GM12892 (cell line): ENCODE measurements at regions not wholly inside any gene's neighbourhood (a gene's known extent, or its start where the extent isn't known, plus 50 kb on each side); places are given as distances from the start of the nearest gene placed in this dataset.

ENCODE experiments used
- DNase-seq: peaks from one replicate; pipeline ENCODE4 v3.0.0; 2011; ENCODE audit not compliant: insufficient read length
- FAIRE-seq: peaks from 2 replicates; lab custom pipeline; 2011; peaks lifted over from hg19 to GRCh38; lab: Jason Lieb, UNC
- POLR2A ChIP-seq: IDR thresholded peaks from 2 replicates; pipeline ENCODE4 v1.6.1; 2011; ENCODE audit warnings: low read depth, low read length, control low read depth
- POLR2AphosphoS5 ChIP-seq: IDR thresholded peaks from 2 replicates; pipeline ENCODE4 v1.6.1; 2011; ENCODE audit warnings: low read depth, low read length, control low read depth
- TAF1 ChIP-seq: IDR thresholded peaks from 2 replicates; pipeline ENCODE4 v1.6.1; 2011; ENCODE audit warnings: low read depth, mild to moderate bottlenecking, control low read depth, low read length, borderline replicate concordance

DNA sequence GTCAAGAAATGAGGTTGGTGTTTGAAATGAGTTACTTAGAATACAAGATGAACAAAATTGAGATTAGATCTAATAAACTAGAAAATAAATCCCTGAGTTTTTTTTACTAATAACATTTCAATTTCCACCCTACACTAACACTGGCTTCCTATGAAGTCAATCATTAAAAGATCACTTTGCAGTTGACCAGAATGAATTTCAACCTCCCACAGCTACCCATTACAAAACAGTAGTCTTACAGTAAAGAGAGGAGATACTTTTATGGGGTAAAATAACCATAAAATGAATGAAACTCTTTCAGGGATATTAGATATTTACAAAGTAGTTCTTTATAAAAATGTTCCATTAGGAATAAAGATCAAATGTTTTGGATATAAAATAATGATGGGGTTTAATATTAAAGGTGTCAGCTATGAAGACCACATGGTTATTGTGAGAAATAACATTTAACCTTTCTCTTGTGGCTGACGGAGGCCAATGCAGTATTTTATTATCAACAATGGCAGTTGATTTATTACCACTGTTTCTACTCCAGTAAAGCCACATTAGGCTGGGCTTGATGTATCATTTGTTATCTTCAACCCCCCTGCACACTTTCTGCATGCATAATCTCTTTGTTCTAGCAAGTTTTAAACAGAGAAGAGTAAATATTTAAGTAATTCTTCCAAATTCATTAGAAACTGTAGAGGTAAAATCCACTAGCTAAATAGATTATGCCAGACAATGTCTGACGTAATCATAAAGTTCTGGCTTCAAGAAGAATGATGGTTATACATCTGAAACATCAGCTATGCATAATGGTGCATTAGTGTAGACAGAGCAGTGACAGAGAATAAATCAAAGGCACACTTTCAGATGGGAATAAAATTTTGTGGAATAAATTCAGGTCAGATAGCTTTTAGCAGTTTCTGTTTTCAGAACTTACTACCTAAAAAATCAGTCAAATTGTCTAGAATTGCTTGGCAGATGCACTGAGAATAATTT, 516.6 kb downstream of the PCDH18 start:
- no peak for DNase-seq

DNA sequence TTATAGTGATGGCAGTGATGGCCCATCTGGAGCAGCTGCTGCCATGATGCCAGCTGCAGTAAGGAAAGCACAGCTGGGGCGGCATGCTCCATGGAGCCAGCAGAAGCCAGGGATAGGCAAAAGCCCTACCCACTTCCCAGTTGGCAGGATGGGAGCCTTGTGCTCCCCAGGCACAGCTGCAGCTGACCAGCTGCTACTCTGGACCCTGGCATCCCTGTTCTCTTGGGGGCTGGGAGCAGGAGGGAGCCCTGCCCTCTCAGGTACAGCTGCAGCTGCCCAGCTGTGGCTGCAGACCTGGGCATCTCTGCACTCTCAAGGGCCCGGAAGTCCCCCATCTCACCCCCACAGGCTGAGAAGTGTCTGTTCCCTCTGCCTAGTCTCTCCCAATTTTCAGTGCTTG, 531.9 kb downstream of the PCDH18 start:
- FAIRE-seq (no peak), DNase-seq (no peak)
- TF ChIP-seq TAF1 (no peak), POLR2AphosphoS5 (no peak), POLR2A (no peak)

More for the DNA sequence above, 516.6 kb downstream of the PCDH18 start:
- FAIRE-seq: no peak
- no peak for TF ChIP-seq POLR2AphosphoS5
- no peak for TF ChIP-seq POLR2A
- no peak for TF ChIP-seq TAF1

DNA sequence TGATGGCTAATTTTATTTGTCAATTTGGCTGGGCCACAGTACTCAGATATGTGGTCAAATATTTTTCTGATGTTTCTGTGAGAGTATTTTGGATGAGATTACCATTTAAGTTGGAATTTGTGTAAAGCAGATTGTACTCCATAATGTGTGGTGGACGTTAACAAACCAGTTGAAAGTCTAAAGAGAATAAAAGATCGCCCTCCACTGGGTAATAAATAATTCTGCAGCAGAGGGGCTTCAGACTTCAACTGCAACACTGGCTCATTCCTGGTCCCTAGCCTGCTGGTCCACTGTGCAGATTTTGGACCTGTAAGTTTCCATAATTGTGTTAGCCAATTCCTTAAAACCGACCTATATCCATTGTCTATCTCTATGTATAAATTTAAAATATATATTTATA, 540.3 kb downstream of the PCDH18 start:
- FAIRE-seq: no peak
- no peak for TF ChIP-seq POLR2AphosphoS5
- no peak for DNase-seq

DNA sequence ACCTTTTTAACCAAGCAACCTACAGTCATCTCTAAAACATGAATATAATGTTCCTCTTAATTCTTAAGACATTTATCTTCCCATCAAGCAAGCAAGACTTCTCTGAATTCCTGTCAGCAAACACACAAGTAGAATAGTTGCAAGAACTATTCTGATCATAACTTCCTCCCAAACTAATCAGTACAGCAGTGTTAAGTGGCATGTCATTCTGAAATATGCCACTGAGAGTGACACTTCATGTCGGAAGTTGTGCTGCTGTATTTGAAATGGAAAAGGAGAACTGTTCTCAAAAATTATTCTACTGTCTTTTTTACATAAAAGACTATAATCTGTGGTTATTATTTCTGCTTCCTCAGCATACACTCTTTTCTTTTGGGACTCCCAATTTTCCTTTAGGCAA, 546.6 kb downstream of the PCDH18 start:
- TF ChIP-seq POLR2A: no peak
- TF ChIP-seq POLR2AphosphoS5: no peak
- no peak for TF ChIP-seq TAF1
- FAIRE-seq: no peak
- no peak for DNase-seq

DNA sequence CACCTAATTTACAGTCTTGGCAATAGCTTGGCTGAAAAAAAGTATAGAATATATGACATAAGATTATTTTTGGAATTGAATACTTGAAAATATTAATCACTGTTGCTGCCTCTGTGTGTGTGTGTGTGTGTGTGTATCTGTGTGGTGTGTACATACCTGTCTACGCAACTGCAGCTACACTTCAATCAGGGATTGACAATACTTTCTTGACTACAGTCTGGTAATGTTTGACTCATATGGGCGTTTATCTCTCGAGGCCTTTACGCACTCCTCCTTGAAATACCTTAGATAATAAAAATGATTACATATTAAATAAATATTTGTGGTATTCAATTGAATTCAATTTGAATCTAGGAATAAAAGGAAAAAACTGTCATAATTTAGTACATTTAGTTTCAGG, 565.2 kb downstream of the PCDH18 start:
- FAIRE-seq (no peak), DNase-seq (no peak)
- TF ChIP-seq POLR2AphosphoS5 (no peak), TAF1 (no peak)

DNA sequence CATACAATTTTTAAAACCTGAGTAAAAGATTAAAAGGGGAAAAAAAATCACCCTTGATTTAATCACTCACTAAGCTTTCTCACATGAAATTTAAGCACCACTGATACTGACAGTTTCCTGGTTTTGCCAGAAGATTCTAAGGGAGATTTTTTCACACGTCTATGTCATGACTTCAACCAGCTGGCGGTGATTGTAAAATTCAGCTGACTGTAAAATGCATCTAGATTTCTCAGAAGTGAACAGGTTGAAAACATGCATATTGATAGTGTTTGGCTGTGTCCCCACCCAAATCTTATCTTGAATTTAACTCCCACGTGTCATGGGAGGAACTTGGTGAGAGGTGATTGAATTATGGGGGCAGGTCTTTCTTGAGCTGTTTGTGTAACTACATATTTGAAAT, 566.8 kb downstream of the PCDH18 start:
- no peak for FAIRE-seq
- TF ChIP-seq POLR2AphosphoS5 (no peak), POLR2A (no peak), TAF1 (no peak)
- DNase-seq: no peak

DNA sequence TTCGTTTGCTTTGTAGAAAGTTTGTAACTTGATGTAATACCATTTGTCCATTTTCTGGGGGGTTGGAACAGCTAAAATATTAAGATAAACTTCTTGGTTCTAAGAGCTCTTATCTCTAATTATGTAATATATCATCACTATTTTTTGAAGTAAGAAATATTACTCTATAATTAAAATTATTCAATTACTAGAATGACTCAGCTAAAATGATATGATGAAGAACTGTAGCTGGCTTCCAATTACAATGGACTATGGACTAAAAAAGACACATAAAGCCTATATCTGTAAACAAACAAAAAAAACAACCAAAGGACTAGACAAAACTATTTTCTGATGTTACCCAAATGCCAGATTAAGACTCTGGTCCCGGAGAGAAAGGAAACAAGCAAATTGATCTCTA, 569.4 kb downstream of the PCDH18 start:
- FAIRE-seq (no peak), DNase-seq (no peak)
- TF ChIP-seq POLR2A: no peak
- no peak for TF ChIP-seq POLR2AphosphoS5
- TF ChIP-seq TAF1: no peak

DNA sequence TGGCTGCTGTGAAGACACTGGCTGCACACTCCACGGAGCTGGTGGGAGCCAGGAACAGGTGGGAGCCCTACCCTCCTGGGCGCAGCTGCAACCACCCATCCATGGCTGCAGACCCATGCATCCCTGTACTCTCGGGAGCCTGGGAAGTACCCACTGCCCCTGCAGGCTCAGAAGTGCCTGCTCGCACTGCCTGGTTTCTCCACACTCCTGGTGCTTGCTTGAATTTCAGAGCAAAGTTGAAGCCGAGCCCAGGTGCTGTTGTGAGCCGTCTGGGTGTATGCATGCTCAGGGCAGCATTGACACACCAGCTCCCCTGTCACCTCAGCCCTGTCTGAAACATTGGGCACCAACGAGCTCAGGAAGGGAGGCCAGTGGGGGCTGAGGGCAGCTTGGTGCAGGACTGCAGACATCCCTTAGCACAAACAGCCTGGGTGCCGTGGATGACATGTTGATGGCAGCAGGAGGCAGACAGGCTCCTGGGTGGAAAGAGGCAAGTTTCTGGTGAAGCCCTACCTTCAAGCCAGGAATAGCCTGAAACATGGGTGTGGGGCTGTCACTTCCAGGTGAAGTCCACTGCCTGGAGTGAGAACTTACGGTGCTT, 585.9 kb downstream of the PCDH18 start:
- TF ChIP-seq POLR2A (no peak), POLR2AphosphoS5 (no peak), TAF1 (no peak)
- DNase-seq (no peak), FAIRE-seq (no peak)

DNA sequence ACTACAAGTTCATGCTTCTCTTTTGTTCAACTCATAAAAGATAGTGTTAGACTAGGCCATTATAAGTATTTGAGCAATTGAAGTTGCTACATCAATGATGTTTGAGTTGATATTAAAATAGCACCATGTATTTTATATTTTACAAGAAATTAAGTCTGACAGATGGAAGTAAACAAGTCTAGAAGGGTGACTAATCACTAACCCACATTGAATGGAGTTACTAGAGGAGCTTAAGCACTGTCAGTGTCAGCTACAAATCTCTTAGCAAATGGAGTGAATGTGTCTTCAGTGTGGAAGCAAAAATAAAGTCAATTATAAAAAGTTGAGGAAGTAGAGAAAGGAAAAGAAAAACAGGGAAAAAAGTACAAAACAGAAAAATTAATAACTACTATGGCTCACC, 592.5 kb downstream of the PCDH18 start:
- DNase-seq: no peak
- FAIRE-seq: no peak
- TF ChIP-seq POLR2A (no peak), POLR2AphosphoS5 (no peak)

DNA sequence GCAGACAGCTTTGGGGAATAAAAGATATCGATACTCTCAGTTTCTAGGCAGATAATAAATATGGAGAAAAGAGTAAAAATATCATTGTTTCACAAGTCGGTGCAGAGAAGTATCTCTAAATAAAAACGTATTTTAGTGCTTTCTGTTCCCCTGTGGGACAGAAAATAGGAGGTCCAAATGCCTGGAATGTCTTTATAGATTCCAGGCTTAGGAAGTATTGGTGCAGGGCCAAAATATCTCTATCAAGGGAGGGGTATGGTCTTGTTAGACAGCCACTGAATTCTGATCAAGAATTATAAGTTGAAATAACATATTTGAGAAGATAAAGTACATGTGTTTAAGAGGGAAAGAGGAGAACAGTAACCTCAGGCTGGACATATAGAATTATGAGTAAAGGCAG, 596.4 kb downstream of the PCDH18 start:
- TF ChIP-seq TAF1: no peak
- no peak for TF ChIP-seq POLR2AphosphoS5
- no peak for TF ChIP-seq POLR2A
- FAIRE-seq (no peak), DNase-seq (no peak)

DNA sequence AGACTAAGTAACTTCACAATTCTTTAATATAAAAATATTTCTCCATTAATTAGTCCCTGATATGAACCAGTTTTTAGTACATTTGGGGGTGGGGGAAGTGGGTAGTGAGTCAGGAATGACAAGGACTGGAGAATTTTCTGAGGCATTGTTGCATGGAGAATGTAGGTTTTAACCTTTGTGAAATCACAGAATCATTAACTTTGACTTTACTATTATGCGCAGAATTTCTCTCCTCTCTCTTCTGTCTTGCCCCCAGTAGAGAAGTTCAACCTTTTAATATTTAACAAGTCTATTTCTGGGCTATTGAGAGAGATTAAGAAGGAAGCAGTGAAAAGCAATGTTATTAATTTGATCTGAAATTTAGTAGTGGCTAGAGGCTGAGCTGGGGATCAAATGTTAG, 597.0 kb downstream of the PCDH18 start:
- FAIRE-seq (no peak), DNase-seq (no peak)
- no peak for TF ChIP-seq POLR2A
- TF ChIP-seq TAF1: no peak
- TF ChIP-seq POLR2AphosphoS5: no peak

DNA sequence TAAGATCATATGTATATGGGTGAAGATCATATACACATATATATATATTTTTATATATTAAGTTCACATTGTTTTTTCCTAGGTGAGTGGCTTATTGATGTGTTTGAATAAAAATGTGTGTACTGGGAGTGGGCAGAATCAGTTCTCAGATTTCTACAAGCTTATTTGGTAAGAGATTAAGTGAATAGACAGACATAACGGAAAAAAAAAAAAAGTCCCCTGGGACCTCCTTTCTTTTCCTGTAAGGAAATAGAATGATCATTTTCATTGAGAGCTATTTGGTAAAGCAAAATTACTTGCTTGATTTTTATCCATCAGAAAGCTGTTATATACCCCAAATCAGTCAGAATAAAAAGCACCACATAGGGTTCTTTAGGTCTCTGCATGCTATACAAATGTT, 597.7 kb downstream of the PCDH18 start:
- no peak for DNase-seq
- no peak for FAIRE-seq

More for the DNA sequence above, 597.7 kb downstream of the PCDH18 start:
- no peak for TF ChIP-seq TAF1
- TF ChIP-seq POLR2A: no peak
- no peak for TF ChIP-seq POLR2AphosphoS5
